ENCODE measurements at regions not wholly inside any gene's neighbourhood (a gene's known extent, or its start where the extent isn't known, plus 50 kb on each side); places are given as distances from the start of the nearest gene placed in this dataset.

- TF ChIP-seq CTCF (conservative IDR thresholded peaks at IDR 0.05), result no peak
- no peak for TF ChIP-seq EZH2 (IDR thresholded peaks at IDR 0.05; ENCODE audit: low read depth)
Observed at GRCh38 chr16:86030116-86030515, 131.2 kb downstream of the IRF8 start.

Measured in PC-9 (cell line).